ENCODE measurements at regions not wholly inside any gene's neighbourhood (a gene's known extent, or its start where the extent isn't known, plus 50 kb on each side); places are given as distances from the start of the nearest gene placed in this dataset.
"Not testable (repeated sequence)": the region's sequence is repeated elsewhere in the genome, so short reads cannot be mapped to it uniquely, and the experiment has no call there.

- H3K9me3 ChIP-seq, result no peaks in the 10 kb centered on the region
- H3K36me3 ChIP-seq, result no peaks in the 10 kb centered on the region
- no peaks in the 10 kb centered on the region for H3K27me3 ChIP-seq
- H3K27ac ChIP-seq, result peak overlapping the region in 3 of 4 donors; percentile 12 to 77 (median 68)
- intact Hi-C loops (cut with DNase I), result no loop called here
- peaks cover 0 to 29% (median 8%) of the 10 kb centered on the region in 4 donors for H3K4me1 ChIP-seq
- no peak for DNase-seq
- TF ChIP-seq POLR2AphosphoS5 (IDR thresholded peaks at IDR 0.05) (no peak), POLR2A (IDR thresholded peaks at IDR 0.05) (no peak)
- H3K4me3 ChIP-seq, result no peak overlapping the region
- 95 to 100% methylated on average over 1 of the region's 1 CpG for WGBS, 2 donors
These were observed 118.9 kb upstream of the MBNL1 start for GRCh38 chr3:152149832-152150231.

- H3K4me1 ChIP-seq, result peaks cover 0 to 45% (median 19%) of the 10 kb centered on the region in 4 donors
- peak in 1 of 4 donors; percentile 8 for TF ChIP-seq POLR2AphosphoS5 (IDR thresholded peaks at IDR 0.05)
- TF ChIP-seq POLR2A (IDR thresholded peaks at IDR 0.05), result no peak
- H3K27me3 ChIP-seq, result no peaks in the 10 kb centered on the region
- DNase-seq, result no peak
- intact Hi-C loops (cut with DNase I), result no loop called here
- H3K4me3 ChIP-seq, result peak overlapping the region in 1 of 4 donors; percentile 6
- no peaks in the 10 kb centered on the region for H3K9me3 ChIP-seq
- WGBS, 2 donors, result 57 to 65% methylated on average over 8 of the region's 8 CpGs
- no peaks in the 10 kb centered on the region for H3K36me3 ChIP-seq
- peak overlapping the region in 3 of 4 donors; percentile 12 to 77 (median 68) for H3K27ac ChIP-seq
These were observed 117.4 kb upstream of the MBNL1 start for GRCh38 chr3:152151216-152151876.

- Histone ChIP-seq H3K4me1 (peaks cover 0 to 52% (median 25%) of the 10 kb centered on the region in 4 donors), H3K27ac (peak overlapping the region in 3 of 4 donors; percentile 12 to 77 (median 68))
- H3K4me3 ChIP-seq; H3K9me3 ChIP-seq; H3K27me3 ChIP-seq; DNase-seq; H3K36me3 ChIP-seq; intact Hi-C loops (cut with DNase I): not testable (repeated sequence)
- WGBS, 2 donors, result 91 to 95% methylated on average over 42 of the region's 42 CpGs
These were observed 116.6 kb upstream of the MBNL1 start for GRCh38 chr3:152151877-152152765.

GRCh38 chr3:152153115-152153514, 115.6 kb upstream of the MBNL1 start:
- DNase-seq; H3K4me3 ChIP-seq; H3K9me3 ChIP-seq; H3K27me3 ChIP-seq; H3K36me3 ChIP-seq; intact Hi-C loops (cut with DNase I): not testable (repeated sequence)
- WGBS, 2 donors, result 93 to 97% methylated on average over 5 of the region's 5 CpGs
- Histone ChIP-seq H3K4me1 (peaks cover 0 to 62% (median 28%) of the 10 kb centered on the region in 4 donors), H3K27ac (peak overlapping the region in 2 of 4 donors; percentile 8 to 77)

GRCh38 chr3:152155246-152156020, 113.3 kb upstream of the MBNL1 start:
- TF ChIP-seq POLR2AphosphoS5 (IDR thresholded peaks at IDR 0.05) (no peak), POLR2A (IDR thresholded peaks at IDR 0.05) (no peak), CTCF (IDR thresholded peaks at IDR 0.05) (no peak), EP300 (IDR thresholded peaks at IDR 0.05) (no peak)
- Histone ChIP-seq H3K4me1 (peaks cover 0 to 73% (median 36%) of the 10 kb centered on the region in 4 donors), H3K27ac (peak overlapping the region; percentile 34 to 79 (median 56)), H3K4me3 (peak overlapping the region in 1 of 4 donors; percentile 5), H3K27me3 (no peaks in the 10 kb centered on the region), H3K36me3 (no peaks in the 10 kb centered on the region), H3K9me3 (no peaks in the 10 kb centered on the region)
- intact Hi-C loops (cut with DNase I), result loop anchor here (5.0 kb wide), 1 partner anchor 58 kb away; no protein-coding TSS in a partner anchor
- DNase-seq, result no peak
- 86 to 87% methylated on average over 5 of the region's 5 CpGs for WGBS, 2 donors

- DNase-seq, result no peak
- Histone ChIP-seq H3K27me3 (no peaks in the 10 kb centered on the region), H3K4me3 (no peak overlapping the region), H3K9me3 (no peaks in the 10 kb centered on the region), H3K36me3 (no peaks in the 10 kb centered on the region), H3K4me1 (peaks cover 0 to 60% (median 32%) of the 10 kb centered on the region in 4 donors), H3K27ac (peak overlapping the region in 3 of 4 donors; percentile 42 to 79 (median 69))
- 70 to 74% methylated on average over 3 of the region's 3 CpGs for WGBS, 2 donors
- intact Hi-C loops (cut with DNase I), result loop anchor here (5.0 kb wide), 1 partner anchor 60 kb away; no protein-coding TSS in a partner anchor
- TF ChIP-seq POLR2A (IDR thresholded peaks at IDR 0.05) (no peak), POLR2AphosphoS5 (IDR thresholded peaks at IDR 0.05) (no peak), EP300 (IDR thresholded peaks at IDR 0.05) (no peak), CTCF (IDR thresholded peaks at IDR 0.05) (no peak)
These were observed 111.8 kb upstream of the MBNL1 start for GRCh38 chr3:152156880-152157279.
